ENCODE measurements at regions not wholly inside any gene's neighbourhood (a gene's known extent, or its start where the extent isn't known, plus 50 kb on each side); places are given as distances from the start of the nearest gene placed in this dataset.

DNA sequence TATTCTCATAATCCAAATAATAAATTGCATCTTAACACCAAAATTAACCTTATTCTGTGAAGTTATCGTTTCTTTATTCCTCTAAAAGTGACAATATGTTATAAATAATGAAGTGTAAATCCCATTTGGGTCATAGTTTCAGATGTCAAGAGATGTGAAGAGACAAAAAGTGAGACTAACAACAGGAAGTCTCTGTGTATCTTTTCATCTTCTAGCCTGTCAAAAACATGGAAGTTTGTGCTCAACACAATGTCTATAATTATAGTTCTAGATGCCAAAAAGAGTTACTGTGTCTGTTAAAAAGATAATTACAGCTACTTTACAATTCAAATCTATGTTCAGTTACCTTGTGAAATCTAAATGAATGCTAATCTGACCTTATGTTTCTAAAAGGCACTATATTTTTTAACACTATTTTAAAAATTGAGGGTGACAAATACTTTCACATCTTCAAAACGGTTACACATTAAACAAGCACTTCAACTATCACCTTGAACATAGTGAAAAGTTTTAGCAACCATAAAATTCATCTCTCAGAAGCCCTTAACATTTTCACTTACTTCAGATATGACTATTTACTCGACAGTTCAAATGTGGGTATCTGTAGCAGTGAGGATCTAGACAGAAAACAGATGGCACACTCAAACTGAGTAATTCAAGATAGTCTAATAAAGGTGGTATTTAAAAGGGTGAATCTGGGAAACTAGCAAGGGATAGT, 509.8 kb downstream of the ARAP2 start (continued):
- no peak for TF ChIP-seq RFX5 (IDR thresholded peaks at IDR 0.05; ENCODE audit: borderline replicate concordance, low read depth, low read length)
- no peak for TF ChIP-seq FOSL1 (IDR thresholded peaks at IDR 0.05; ENCODE audit: insufficient read depth, low read depth, low read length)
- TF ChIP-seq POU5F1 (IDR thresholded peaks at IDR 0.05; ENCODE audit: low read depth, low read length) = no peak
- no peak for TF ChIP-seq MAFK (IDR thresholded peaks at IDR 0.05; ENCODE audit: low read depth, low read length)
- no peak for TF ChIP-seq SRF (IDR thresholded peaks at IDR 0.05; ENCODE audit: low read depth, low read length)
